K562 (cell line): ENCODE measurements at regions not wholly inside any gene's neighbourhood (a gene's known extent, or its start where the extent isn't known, plus 50 kb on each side); places are given as distances from the start of the nearest gene placed in this dataset.

Experiments used
- ATAC-seq: fragments of 200-7000 bp; cut with Tn5 transposase; 3 replicates; pipeline ENCODE4 v1.9.1; 2020; ENCODE audit warnings: moderate library complexity
- BruUV-seq: library from RNA; stranded (reverse); fragments of 400-500 nt; replicated peaks from 2 replicates; lab custom pipeline; 2021; lab: Mats Ljungman, UMichigan
- CTCF ChIA-PET: fragments of 300-600 bp; formaldehyde crosslinking; extraction: SDS; loops from one replicate; lab custom pipeline; 2021; ENCODE audit warnings: low intra/inter-chr PET ratio; lab: Yijun Ruan, JAX
- POLR2A ChIA-PET: fragments of 300-600, 350-650 bp; sonication (Branson Sonifier 250); formaldehyde crosslinking; extraction: SDS; loops from one replicate; lab custom pipeline; 2021; ENCODE audit warnings: antibody characterized with exemption, inconsistent platforms; lab: Yijun Ruan, JAX
- DNase-seq, 4 experiments: peaks; one replicate each; pipeline versions ENCODE4 v3.0.0 to v3.0.0-alpha.2; 2011 to 2018; ENCODE audit warnings: low spot score in 3 of 4, mixed read lengths in 3 of 4; ENCODE audit errors: extremely low read depth in 1 of 4
- FAIRE-seq: peaks from 2 replicates; lab custom pipeline; 2011; peaks lifted over from hg19 to GRCh38; lab: Jason Lieb, UNC
- H2AFZ ChIP-seq: 2 replicates; pipeline ENCODE4 v1.6.0; 2011; ENCODE audit warnings: low read depth, low read length, control low read depth, inconsistent platforms
- H3K27ac ChIP-seq: fragments of 200-600 bp; 3 replicates; pipeline ENCODE4 v1.8.0; 2011; ENCODE audit warnings: low read depth, mild to moderate bottlenecking, control low read depth, inconsistent platforms, low read length, moderate library complexity, mixed read lengths; ENCODE audit errors: extremely low read depth
- H3K27me3 ChIP-seq, 2 experiments: fragments of 300-600 bp in 1 of 2; 2 replicates in 1 of 2; 3 replicates in 1 of 2; pipeline versions ENCODE4 v1.6.0 to v1.8.0; 2011; ENCODE audit warnings: inconsistent platforms in 2 of 2, low read length in 2 of 2, mild to moderate bottlenecking in 1 of 2, mixed read lengths in 1 of 2, moderate library complexity in 1 of 2; ENCODE audit not compliant: control insufficient read depth in 2 of 2, insufficient read depth in 2 of 2
- H3K36me3 ChIP-seq: fragments of 300-600 bp; 3 replicates; pipeline ENCODE4 v1.8.0; 2011; ENCODE audit warnings: mild to moderate bottlenecking, low read length, inconsistent platforms; ENCODE audit not compliant: control insufficient read depth, insufficient read depth
- H3K4me1 ChIP-seq, 2 experiments: fragments of 200-600 bp in 1 of 2; replicated peaks in 1 of 2; 2 replicates in 1 of 2; 3 replicates in 1 of 2; pipeline versions ENCODE4 v1.5.1 to v1.8.0; 2011; ENCODE audit warnings: inconsistent platforms in 2 of 2, low read length in 2 of 2, mild to moderate bottlenecking in 1 of 2, mixed read lengths in 1 of 2, moderate library complexity in 1 of 2; ENCODE audit not compliant: control insufficient read depth in 2 of 2, insufficient read depth in 2 of 2
- H3K4me2 ChIP-seq: 2 replicates; pipeline ENCODE4 v1.6.1; 2011; ENCODE audit warnings: low read length, control low read depth, inconsistent platforms, mixed read lengths; ENCODE audit not compliant: insufficient read depth
- H3K4me3 ChIP-seq: fragments of 200-600 bp; sonication (generic), shearing (Covaris generic); 2 replicates; pipeline ENCODE4 v1.5.1; 2016; ENCODE audit warnings: control low read depth, inconsistent platforms
- H3K79me2 ChIP-seq: fragments of 200-600 bp; 3 replicates; pipeline ENCODE4 v1.8.0; 2011; ENCODE audit warnings: low read length, inconsistent platforms; ENCODE audit not compliant: control insufficient read depth, insufficient read depth
- H3K9ac ChIP-seq, 2 experiments: 2 replicates each; pipeline versions ENCODE4 v1.6.0 to v1.6.1; 2011; ENCODE audit warnings: low read depth in 2 of 2, low read length in 2 of 2, control low read depth in 1 of 2, inconsistent platforms in 1 of 2, mild to moderate bottlenecking in 1 of 2, mixed read lengths in 1 of 2; ENCODE audit not compliant: insufficient read depth in 1 of 2
- H3K9me1 ChIP-seq: one replicate; pipeline ENCODE4 v1.6.0; 2011; ENCODE audit warnings: inconsistent platforms, mild to moderate bottlenecking, low read length, moderate library complexity; ENCODE audit not compliant: control insufficient read depth, insufficient read depth
- H3K9me3 ChIP-seq: replicated peaks from 2 replicates; pipeline ENCODE4 v1.5.1; 2011; ENCODE audit warnings: low read depth, low read length, inconsistent platforms; ENCODE audit not compliant: control insufficient read depth, insufficient read depth
- H4K20me1 ChIP-seq: replicated peaks from 2 replicates; pipeline ENCODE4 v1.6.1; 2011; ENCODE audit warnings: low read length, inconsistent platforms, mixed read lengths; ENCODE audit not compliant: control insufficient read depth, insufficient read depth
- AFF1 ChIP-seq, 2 experiments: fragments of 450-650 bp; IDR thresholded peaks; 2 replicates each; pipeline ENCODE4 v1.6.1; 2018; ENCODE audit warnings: mild to moderate bottlenecking in 2 of 2, low read depth in 1 of 2; ENCODE audit not compliant: partially characterized antibody in 2 of 2
- BRD4 ChIP-seq: fragments of 200-600 bp; sonication (generic); IDR thresholded peaks from 2 replicates; pipeline ENCODE4 v1.6.1; 2017; ENCODE audit warnings: inconsistent platforms
- CTBP1 ChIP-seq: fragments of 450-650 bp; IDR thresholded peaks from 2 replicates; pipeline ENCODE4 v1.6.1; 2016; ENCODE audit warnings: borderline replicate concordance
- GABPB1 ChIP-seq: sonication (generic); formaldehyde crosslinking; IDR thresholded peaks from 2 replicates; pipeline ENCODE4 v1.8.0; 2022; ENCODE audit warnings: mild to moderate bottlenecking, missing genetic modification reagents
- KLF16 ChIP-seq: IDR thresholded peaks from 2 replicates; pipeline ENCODE4 v1.6.1; 2016; ENCODE audit warnings: antibody characterized with exemption
- LCOR ChIP-seq: sonication (generic); formaldehyde crosslinking; IDR thresholded peaks from 2 replicates; pipeline ENCODE4 v1.8.0; 2022; ENCODE audit warnings: mild to moderate bottlenecking, missing genetic modification reagents
- MAFK ChIP-seq: IDR thresholded peaks from 2 replicates; pipeline ENCODE4 v1.6.1; 2011; ENCODE audit warnings: low read length, improper control_type of control experiment
- NCOA6 ChIP-seq: fragments of 450-650 bp; IDR thresholded peaks from 2 replicates; pipeline ENCODE4 v1.6.1; 2017; ENCODE audit warnings: mild to moderate bottlenecking
- NKRF ChIP-seq: fragments of 450-650 bp; IDR thresholded peaks from 2 replicates; pipeline ENCODE4 v1.6.1; 2016; ENCODE audit warnings: borderline replicate concordance
- NR2F6 ChIP-seq: fragments of 450-650 bp; formaldehyde crosslinking; IDR thresholded peaks from 2 replicates; pipeline ENCODE4 v1.4.0; 2020; ENCODE audit warnings: mild to moderate bottlenecking
- PKNOX1 ChIP-seq: fragments of 450-650 bp; IDR thresholded peaks from 2 replicates; pipeline ENCODE4 v1.6.1; 2016
- RNF219 ChIP-seq: fragments of 250-450 bp; sonication (Bioruptor Pico); IDR thresholded peaks from 2 replicates; pipeline ENCODE4 v1.5.0; 2022; ENCODE audit warnings: mild to moderate bottlenecking
- TAF1 ChIP-seq: IDR thresholded peaks from 2 replicates; pipeline ENCODE4 v1.6.1; 2011; ENCODE audit warnings: mild to moderate bottlenecking, low read length, moderate library complexity; ENCODE audit not compliant: insufficient read depth, control insufficient read depth, severe bottlenecking; ENCODE audit errors: extremely low read depth
- TOE1 ChIP-seq, 2 experiments: fragments of 450-650 bp in 1 of 2; sonication (generic) in 1 of 2; formaldehyde crosslinking in 1 of 2; IDR thresholded peaks; 2 replicates each; pipeline versions ENCODE4 v1.7.1 to v1.8.0; 2016 to 2022; ENCODE audit warnings: borderline replicate concordance in 2 of 2, mild to moderate bottlenecking in 2 of 2, antibody characterized with exemption in 1 of 2, inconsistent platforms in 1 of 2, low read depth in 1 of 2, missing genetic modification reagents in 1 of 2, moderate library complexity in 1 of 2
- ZSCAN29 ChIP-seq: fragments of 450-650 bp; IDR thresholded peaks from 2 replicates; pipeline ENCODE4 v1.6.1; 2017
- WGBS: fragments of 100-300 bp; shearing (Covaris generic); methylation state at CpG from one replicate; pipeline ENCODE4 v1.1.6; 2016; ENCODE audit warnings: low coverage, mixed read lengths; ENCODE audit not compliant: insufficient coverage; ENCODE audit errors: missing lambda C conversion rate; 5-methylcytosine and 5-hydroxymethylcytosine counted together
- in situ Hi-C: fragments of 300-500 bp; cut with MboI; formaldehyde crosslinking; loops from 4 replicates; pipeline ENCODE4 v1.15.0; 2018; ENCODE audit warnings: inconsistent platforms, mixed read lengths
- intact Hi-C: fragments of 100-400 bp; cut with micrococcal nuclease; formaldehyde crosslinking; loops from 2 replicates; pipeline ENCODE4 v1.14.2; 2022

GRCh38 chr10:117863771-117864170 lies 183.0 kb downstream of the RAB11FIP2 start:
- no peak for DNase-seq
- Histone ChIP-seq H3K27me3 (no peaks in the 10 kb centered on the region), H3K9me1 (no peaks in the 10 kb centered on the region), H3K79me2 (no peaks in the 10 kb centered on the region), H3K27ac (no peak overlapping the region), H3K4me2 (no peak overlapping the region), H3K4me3 (no peak overlapping the region), H3K4me1 (no peaks in the 10 kb centered on the region), H3K9me3 (no peaks in the 10 kb centered on the region), H2AFZ (no peak overlapping the region), H3K9ac (no peak overlapping the region), H3K36me3 (no peaks in the 10 kb centered on the region), H4K20me1 (no peaks in the 10 kb centered on the region)
- TF ChIP-seq ZSCAN29, result no peak
- no peak for TF ChIP-seq MAFK
- no peak for TF ChIP-seq TAF1
- no peak for TF ChIP-seq AFF1 (IDR thresholded peaks at IDR 0.05; ENCODE audit: low read depth in 1 of 2, partially characterized antibody in 2 of 2)
- no peak for TF ChIP-seq RNF219 (CRISPR knock-in tag)
- TF ChIP-seq LCOR, result no peak
- no peak for TF ChIP-seq GABPB1 (CRISPR knock-in tag)
- TF ChIP-seq TOE1 (IDR thresholded peaks at IDR 0.05; ENCODE audit: borderline replicate concordance), result no peak
- no peak for TF ChIP-seq TOE1 (CRISPR knock-in tag; IDR thresholded peaks at IDR 0.05; ENCODE audit: borderline replicate concordance, low read depth)
- no peak for TF ChIP-seq NKRF
- no peak for TF ChIP-seq CTBP1
- TF ChIP-seq NCOA6, result no peak
- TF ChIP-seq NR2F6 (CRISPR knock-in tag), result no peak
- TF ChIP-seq KLF16, result no peak
- no peak for TF ChIP-seq BRD4
- no peak for TF ChIP-seq PKNOX1
- no TSS peak for BruUV-seq
- CTCF ChIA-PET, result no interaction called here
- in situ Hi-C loops, result no loop called here
- intact Hi-C loops, result loop anchor here (5.0 kb wide), 1 partner anchor 379 kb away; no protein-coding TSS in a partner anchor
- ATAC-seq, result no peak
- FAIRE-seq, result no peak
- WGBS, result 0% methylated on average over 2 of the region's 2 CpGs
- POLR2A ChIA-PET, result no interaction called here
